HG02678 (cell line): ENCODE measurements at regions not wholly inside any gene's neighbourhood (a gene's known extent, or its start where the extent isn't known, plus 50 kb on each side); places are given as distances from the start of the nearest gene placed in this dataset.
"Not testable (repeated sequence)": the region's sequence is repeated elsewhere in the genome, so short reads cannot be mapped to it uniquely, and the experiment has no call there.

Experiments
- ATAC-seq: cut with Tn5 transposase; IDR thresholded peaks from one replicate; pipeline ENCODE4 v1.9.1; 2021; ENCODE audit warnings: mild to moderate bottlenecking, moderate library complexity; ENCODE audit not compliant: unreplicated experiment

DNA sequence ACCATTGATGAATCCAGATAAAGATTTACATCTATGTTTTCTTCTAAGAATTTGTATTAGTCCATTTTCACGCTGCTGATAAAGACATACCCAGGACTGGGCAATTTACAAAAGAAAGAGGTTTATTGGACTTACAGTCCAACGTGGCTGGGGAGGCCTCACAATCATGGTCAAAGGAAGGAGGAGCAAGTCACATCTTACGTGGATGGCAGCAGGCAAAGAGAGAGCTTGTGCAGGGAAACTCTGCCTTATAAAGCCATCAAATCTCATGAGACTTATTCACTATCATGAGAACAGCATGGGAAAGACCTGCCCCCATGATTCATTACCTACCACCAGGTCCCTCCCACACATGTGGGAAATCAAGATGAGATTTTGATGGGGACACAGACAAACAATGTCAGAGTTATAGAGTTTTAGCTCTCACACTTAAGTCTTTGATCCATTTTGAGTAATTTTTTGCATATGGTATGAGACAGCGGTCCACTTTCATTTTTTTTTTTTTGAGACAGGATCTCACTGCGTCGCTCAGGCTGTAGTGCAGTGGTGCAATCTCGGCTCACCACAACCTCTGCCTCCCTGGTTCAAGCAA is 53.5 kb upstream of the JADE2 start:
- ATAC-seq, result not testable (repeated sequence)

DNA sequence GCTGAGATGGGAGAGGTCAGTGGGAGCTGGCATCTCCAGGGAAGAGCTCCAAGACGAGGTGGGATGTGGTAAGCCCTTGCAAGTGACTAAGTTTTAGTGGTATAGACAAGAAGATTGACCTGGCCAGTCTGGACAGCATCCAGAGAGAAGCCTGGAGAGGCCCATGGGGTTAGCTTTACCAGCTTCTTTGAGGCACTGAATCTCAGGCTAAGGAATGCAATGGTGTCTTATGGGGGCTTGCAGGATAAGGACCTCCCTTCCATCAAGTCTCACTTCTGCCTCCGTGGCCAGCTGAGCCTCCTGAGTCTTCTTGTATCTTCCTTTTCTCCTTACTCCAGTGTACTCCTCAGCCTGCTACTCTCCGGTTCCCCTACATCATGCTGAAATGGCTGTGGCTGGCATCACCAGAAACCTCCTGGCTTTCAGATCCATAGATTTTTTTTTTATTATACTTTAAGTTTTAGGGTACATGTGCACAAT is 56.5 kb upstream of the JADE2 start:
- ATAC-seq, result no peak

DNA sequence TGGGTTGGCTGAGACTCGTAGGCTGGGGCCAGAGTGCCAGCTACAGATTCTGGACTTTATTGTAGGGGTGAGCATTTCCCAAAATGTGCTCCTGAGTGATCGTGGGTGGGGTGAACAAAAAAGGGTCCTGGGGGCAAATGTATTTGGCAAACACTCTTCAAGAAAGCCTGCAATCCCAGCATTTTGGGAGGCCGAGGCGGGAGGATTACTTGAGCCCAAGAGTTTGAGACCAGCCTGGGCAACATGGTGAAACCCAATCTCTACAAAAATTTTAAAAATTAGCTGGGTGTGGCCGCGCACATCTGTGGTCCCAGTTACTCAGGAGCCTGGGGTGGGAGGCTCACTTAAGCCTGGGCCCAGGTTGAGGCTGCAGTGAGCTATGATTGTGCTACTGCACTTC is 55.5 kb upstream of the CDKN2AIPNL start:
- no peak for ATAC-seq

DNA sequence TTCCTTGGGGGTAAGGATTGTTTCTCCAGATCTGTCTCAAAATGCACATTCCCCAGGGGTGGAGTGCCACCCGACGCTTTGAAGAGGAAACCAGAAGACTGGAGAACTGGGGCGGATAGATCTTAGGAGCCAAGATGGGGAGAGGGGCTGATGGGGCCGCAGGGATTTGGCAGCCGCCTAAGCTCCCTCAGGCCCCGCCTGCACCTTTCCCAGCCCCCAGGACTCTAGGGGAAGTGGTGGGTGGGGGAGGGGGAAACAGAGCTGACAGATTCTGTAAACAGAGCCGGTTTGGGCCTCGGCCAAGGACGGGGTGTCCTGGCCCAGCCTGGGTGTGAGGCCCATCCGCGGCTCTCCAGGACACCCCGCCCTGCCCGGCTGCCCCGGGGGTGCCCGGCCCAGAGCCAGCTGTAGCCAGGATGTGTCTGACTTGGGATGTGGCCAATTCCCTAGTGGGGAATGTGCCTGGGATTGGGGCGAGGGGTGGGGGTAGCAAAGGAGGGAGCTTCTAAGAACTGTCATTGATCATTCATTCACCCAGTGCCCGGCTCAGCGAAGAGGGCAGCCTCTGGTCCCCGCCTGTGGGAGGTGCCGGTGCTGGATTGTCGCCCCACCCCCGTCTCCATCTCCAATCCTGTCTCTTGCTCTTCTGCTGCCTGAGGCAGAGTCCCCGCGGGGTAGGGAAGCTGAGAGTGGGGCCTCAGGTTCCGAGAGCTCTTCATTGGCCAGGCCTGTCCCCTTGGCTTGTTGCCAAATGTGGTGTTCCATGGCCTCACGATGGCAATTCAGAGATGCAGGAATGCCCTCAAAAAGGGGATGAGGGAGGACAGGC is 54.8 kb upstream of the CDKN2AIPNL start:
- ATAC-seq, result peak; percentile 29

DNA sequence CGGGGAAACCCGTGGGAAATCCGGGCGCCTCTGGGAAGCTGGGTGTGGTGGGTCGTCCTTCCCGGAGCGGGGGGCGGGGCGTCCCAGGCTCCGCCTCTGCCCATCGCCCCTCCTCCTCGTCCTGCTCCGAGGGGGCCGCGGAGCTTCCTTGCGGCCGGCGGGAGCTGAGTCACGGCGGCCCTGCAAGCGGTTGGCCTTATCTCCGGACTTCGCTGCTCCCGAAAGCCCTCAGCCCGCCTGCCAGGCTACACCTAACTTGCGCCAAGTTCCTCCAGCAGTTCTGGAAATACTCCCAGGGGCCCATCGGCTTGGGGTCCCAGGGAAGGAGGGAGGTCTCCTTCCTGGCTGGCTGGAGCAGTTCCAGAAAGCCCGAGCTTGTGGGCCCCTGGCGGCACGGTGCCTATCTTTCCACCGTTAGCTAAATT is 54.1 kb upstream of the CDKN2AIPNL start:
- peak; percentile 79 for ATAC-seq

DNA sequence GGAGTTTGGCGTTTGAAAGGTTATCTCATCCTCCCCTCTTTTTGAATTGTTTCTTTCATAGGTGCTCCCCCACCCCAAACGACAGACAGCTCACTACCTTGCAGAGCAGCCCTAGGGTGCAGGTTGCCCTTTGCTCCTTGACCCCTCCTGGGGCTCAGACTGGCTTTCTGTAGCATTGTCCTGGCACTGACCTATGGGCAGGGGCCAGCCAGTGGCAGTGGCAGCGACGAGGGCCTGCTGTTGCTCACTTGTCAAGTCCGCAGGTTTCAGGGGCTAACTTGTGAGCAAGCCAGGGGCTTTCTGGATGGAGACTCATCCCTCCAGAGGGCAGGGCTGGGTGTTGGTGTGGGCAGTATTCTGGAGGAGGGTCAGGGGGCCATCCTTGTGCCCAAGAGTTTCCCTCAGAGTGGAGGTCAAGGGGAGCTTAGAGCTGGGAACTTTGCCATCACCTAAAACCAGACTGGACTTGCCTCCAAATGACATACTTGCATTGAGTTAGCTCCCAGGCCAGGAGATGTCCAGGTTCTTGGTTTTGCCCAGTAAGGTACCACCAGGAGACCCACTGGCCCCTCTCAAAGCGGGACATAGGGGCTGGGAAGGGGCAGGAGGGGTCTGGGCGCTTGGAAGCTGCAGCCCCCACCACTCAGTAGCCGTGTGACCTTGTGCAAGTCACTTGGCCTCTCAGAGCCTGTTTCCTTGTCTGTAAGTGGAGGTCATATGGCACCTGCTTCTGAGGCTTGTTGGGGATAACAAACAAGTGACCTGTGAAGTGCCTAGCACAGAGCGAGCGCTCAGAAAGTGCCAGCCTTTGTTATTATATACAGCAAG is 53.5 kb upstream of the CDKN2AIPNL start:
- ATAC-seq, result peak; percentile 37

DNA sequence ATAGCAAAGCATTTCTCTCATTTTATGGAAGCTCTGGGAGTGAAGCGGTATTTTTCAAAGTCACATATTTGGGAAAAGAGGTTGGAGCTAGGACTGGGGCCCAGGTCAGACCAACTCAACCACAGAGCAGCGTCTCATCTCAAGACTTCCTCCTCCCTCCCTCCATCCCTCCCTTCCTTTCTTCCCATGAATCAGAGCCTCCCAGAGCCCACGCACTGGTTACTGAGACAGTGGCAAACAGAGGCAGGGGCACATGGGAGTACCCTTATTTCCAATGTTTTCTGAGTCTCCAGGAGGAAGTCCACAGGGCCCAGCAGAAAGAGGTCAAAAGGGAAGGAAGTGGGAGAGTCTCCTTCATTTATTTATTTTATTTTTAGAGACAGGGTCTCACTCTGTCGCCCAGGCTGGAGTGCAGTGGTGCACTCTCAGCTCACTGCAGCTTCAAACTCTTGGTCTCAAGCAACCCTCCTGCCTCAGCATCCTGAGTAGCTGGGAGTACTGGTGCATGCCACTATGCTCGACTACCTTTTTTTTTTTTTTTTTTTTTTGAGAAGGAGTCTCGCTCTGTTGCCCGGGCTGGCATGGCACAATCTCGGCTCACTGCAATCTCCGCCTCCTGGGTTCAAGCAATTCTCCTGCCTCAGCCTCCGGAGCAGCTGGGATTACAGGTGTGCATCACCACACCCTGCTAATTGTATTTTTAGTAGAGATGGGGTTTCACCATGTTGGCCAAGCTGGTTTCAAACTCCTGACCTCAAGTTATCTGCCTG is 52.5 kb upstream of the CDKN2AIPNL start:
- no peak for ATAC-seq

DNA sequence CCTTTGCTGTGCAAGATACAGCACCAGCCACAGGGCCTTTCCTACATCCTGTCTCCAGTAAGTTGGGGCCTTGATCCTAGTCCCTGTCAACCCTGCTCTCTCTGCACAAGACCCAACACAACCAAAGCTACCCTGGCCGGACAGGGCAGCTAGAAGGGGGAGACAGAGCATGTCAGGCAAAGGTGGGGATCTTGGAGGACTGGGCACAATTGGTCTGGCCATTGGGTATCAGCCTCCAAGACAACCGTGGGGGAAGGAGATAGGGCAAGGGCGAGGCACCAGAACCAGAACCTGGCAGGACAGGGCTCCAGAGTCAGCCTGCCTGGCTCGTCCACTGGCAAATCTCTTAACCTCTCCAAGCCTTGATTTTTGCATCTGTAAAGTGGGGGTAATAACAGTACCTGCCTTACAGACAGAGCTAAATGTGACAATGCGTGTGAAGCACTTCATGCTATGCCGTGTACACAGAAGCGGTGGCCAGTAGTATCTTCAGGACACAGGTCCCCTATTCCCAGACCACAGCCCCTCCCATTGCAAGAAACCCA is 51.6 kb upstream of the CDKN2AIPNL start:
- ATAC-seq, result no peak

DNA sequence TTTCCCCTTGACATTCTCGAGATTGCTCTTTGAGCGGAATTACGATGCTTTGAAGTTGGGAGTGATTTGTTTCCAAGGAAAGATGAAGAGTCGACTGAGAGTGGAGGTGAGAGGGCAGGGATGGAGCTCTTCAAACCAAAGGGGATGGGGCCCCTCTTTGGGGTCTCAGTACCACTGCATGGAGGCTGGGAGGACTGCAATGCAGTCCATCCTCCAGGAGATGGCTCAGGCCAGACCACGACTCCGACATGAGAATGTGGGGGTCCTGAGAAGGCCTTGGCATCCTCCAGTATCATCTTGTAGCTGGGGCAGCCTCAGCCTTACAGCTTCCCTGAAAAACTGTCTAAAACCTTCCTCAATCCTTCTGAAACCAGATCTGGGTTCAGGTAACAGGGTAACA is 51.1 kb upstream of the CDKN2AIPNL start:
- no peak for ATAC-seq

DNA sequence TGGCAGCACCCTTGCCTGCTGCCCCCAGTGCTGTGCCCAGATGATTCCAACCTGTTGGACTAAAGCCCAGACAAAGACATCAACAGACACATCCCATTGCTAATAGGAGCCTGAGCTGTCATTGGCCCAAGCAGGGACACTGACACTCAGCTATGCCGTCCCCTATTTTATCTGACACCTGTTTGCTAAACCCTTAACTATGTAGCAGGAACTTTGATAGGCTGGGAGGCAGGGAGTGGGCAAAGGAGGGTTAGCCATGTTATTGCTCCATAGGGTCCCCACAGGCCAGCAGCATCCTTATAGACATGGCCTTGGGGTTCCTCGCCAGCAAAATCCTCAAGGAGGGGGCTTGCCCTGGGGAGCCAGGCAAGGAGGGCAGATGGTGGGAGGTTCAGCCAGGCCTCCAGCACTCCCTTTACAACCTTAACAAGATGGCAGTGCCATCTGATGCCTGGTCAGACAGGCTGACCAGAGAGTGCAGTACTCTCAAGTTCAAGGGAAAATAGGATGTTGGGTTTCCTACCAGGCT is 50.4 kb upstream of the CDKN2AIPNL start:
- ATAC-seq, result no peak
